B cell (primary cell): ENCODE measurements at regions not wholly inside any gene's neighbourhood (a gene's known extent, or its start where the extent isn't known, plus 50 kb on each side); places are given as distances from the start of the nearest gene placed in this dataset.

Experiments
- CTCF ChIP-seq: fragments of 200-600 bp; IDR thresholded peaks from one replicate; pipeline ENCODE4 v1.8.0; 2022; ENCODE audit warnings: antibody characterized with exemption, mild to moderate bottlenecking
- EZH2 ChIP-seq: IDR thresholded peaks from 2 replicates; pipeline ENCODE4 v1.6.1; 2012; ENCODE audit warnings: borderline replicate concordance, low read depth, mild to moderate bottlenecking, moderate library complexity, low read length; ENCODE audit not compliant: insufficient read depth, poor library complexity, severe bottlenecking

GRCh38 chr2:19246496-19246895, 111.9 kb downstream of the OSR1 start:
- TF ChIP-seq CTCF (no peak), EZH2 (no peak)
